ENCODE measurements at regions not wholly inside any gene's neighbourhood (a gene's known extent, or its start where the extent isn't known, plus 50 kb on each side); places are given as distances from the start of the nearest gene placed in this dataset.

GRCh38 chr1:58258082-58258481, 288.4 kb downstream of the OMA1 start:
- H3K4me1 Mint-ChIP-seq (ENCODE audit: low read depth), result no peaks in the 10 kb centered on the region
- H3K36me3 Mint-ChIP-seq (ENCODE audit: low read depth), result no peaks in the 10 kb centered on the region
- no peaks in the 10 kb centered on the region for H3K9me3 Mint-ChIP-seq
- H3K4me3 Mint-ChIP-seq, result no peak overlapping the region
- H3K27ac Mint-ChIP-seq, result no peak overlapping the region
- TF ChIP-seq, protein P1, sequence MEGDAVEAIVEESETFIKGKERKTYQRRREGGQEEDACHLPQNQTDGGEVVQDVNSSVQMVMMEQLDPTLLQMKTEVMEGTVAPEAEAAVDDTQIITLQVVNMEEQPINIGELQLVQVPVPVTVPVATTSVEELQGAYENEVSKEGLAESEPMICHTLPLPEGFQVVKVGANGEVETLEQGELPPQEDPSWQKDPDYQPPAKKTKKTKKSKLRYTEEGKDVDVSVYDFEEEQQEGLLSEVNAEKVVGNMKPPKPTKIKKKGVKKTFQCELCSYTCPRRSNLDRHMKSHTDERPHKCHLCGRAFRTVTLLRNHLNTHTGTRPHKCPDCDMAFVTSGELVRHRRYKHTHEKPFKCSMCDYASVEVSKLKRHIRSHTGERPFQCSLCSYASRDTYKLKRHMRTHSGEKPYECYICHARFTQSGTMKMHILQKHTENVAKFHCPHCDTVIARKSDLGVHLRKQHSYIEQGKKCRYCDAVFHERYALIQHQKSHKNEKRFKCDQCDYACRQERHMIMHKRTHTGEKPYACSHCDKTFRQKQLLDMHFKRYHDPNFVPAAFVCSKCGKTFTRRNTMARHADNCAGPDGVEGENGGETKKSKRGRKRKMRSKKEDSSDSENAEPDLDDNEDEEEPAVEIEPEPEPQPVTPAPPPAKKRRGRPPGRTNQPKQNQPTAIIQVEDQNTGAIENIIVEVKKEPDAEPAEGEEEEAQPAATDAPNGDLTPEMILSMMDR (IDR thresholded peaks at IDR 0.05), result no peak
- peaks cover 12% of the 10 kb centered on the region for H3K27me3 Mint-ChIP-seq (ENCODE audit: insufficient read depth)
- DNase-seq, result no peak

- Mint-ChIP-seq H3K27ac (no peak overlapping the region), H3K9me3 (no peaks in the 10 kb centered on the region), H3K4me3 (no peak overlapping the region), H3K36me3 (ENCODE audit: low read depth) (no peaks in the 10 kb centered on the region), H3K4me1 (ENCODE audit: low read depth) (no peaks in the 10 kb centered on the region), H3K27me3 (ENCODE audit: insufficient read depth) (peaks cover 9% of the 10 kb centered on the region)
- TF ChIP-seq, protein P1 (IDR thresholded peaks at IDR 0.05), result no peak
- no peak for DNase-seq
Observed at GRCh38 chr1:58257003-58257402, 289.5 kb downstream of the OMA1 start.

GRCh38 chr1:58256546-58256945, 290.0 kb downstream of the OMA1 start:
- Mint-ChIP-seq H3K9me3 (no peaks in the 10 kb centered on the region), H3K4me3 (no peak overlapping the region), H3K36me3 (ENCODE audit: low read depth) (no peaks in the 10 kb centered on the region), H3K4me1 (ENCODE audit: low read depth) (no peaks in the 10 kb centered on the region), H3K27ac (no peak overlapping the region), H3K27me3 (ENCODE audit: insufficient read depth) (peaks cover 9% of the 10 kb centered on the region)
- no peak for DNase-seq
- TF ChIP-seq, protein P1 (IDR thresholded peaks at IDR 0.05), result no peak

DNA sequence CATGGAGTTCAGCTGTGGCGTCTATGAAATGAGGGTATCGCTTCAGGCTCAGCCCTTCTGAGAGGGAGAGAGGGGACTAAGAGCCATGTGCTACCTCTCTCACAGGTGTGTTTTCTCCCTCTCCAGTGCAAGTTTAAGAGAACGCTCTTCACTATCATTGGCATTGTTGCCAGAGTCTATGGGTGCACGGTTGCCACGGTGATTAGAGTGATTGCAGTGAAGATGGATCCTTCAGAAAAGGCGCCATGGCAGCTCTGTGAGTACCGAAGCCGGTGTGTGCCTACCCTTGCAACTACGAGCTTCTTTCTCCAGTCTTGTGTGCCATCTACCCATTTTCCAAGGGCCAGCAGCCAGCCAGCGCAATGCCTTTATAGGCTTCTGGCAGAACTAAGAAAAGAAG, 290.5 kb downstream of the OMA1 start:
- TF ChIP-seq, protein P1 (IDR thresholded peaks at IDR 0.05), result no peak
- no peaks in the 10 kb centered on the region for H3K4me1 Mint-ChIP-seq (ENCODE audit: low read depth)
- H3K36me3 Mint-ChIP-seq (ENCODE audit: low read depth), result no peaks in the 10 kb centered on the region
- DNase-seq, result no peak
- peaks cover 12% of the 10 kb centered on the region for H3K27me3 Mint-ChIP-seq (ENCODE audit: insufficient read depth)
- no peaks in the 10 kb centered on the region for H3K9me3 Mint-ChIP-seq
- no peak overlapping the region for H3K4me3 Mint-ChIP-seq
- H3K27ac Mint-ChIP-seq, result no peak overlapping the region

- TF ChIP-seq, protein P1 (IDR thresholded peaks at IDR 0.05), result no peak
- no peak for DNase-seq
- Mint-ChIP-seq H3K27ac (no peak overlapping the region), H3K27me3 (ENCODE audit: insufficient read depth) (peaks cover 12% of the 10 kb centered on the region), H3K36me3 (ENCODE audit: low read depth) (no peaks in the 10 kb centered on the region), H3K9me3 (no peaks in the 10 kb centered on the region), H3K4me3 (no peak overlapping the region), H3K4me1 (ENCODE audit: low read depth) (no peaks in the 10 kb centered on the region)
Observed at GRCh38 chr1:58255192-58255591, 291.3 kb downstream of the OMA1 start.

All from HFFc6 (cell line).